ENCODE measurements at regions not wholly inside any gene's neighbourhood (a gene's known extent, or its start where the extent isn't known, plus 50 kb on each side); places are given as distances from the start of the nearest gene placed in this dataset.

DNA sequence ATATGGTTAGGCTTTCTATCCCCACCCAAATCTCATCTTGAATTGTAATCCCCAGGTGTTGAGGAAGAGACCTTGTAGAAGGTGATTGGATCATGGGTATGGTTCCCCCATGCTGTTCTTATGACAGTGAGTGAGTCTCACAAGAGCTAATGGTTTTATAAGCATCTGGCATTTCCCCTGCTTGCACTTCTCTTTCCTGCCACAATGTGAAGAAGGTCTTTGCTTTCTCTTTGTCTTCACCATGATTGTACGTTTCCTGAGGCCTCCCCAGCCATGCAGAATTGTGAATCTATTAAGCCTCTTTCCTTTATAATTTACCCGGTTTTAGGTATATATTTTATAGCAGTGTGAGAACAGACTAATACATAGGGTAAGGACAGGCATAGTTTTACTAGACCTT is 334.5 kb downstream of the TLR4 start:
- TF ChIP-seq ZNF274 (IDR thresholded peaks at IDR 0.05; ENCODE audit: low read depth, low read length) = no peak
- no peak for TF ChIP-seq YY1 (IDR thresholded peaks at IDR 0.05; ENCODE audit: insufficient read depth, insufficient read length)
- no peak for TF ChIP-seq SUZ12 (IDR thresholded peaks at IDR 0.05; ENCODE audit: extremely low read depth, insufficient read depth, insufficient read length)
